ENCODE measurements at regions not wholly inside any gene's neighbourhood (a gene's known extent, or its start where the extent isn't known, plus 50 kb on each side); places are given as distances from the start of the nearest gene placed in this dataset.

GRCh38 chr4:23483320-23483960 is 406.4 kb downstream of the PPARGC1A start:
- H3K4me3 ChIP-seq (ENCODE audit: low read depth, low read length), result no peak overlapping the region
- TF ChIP-seq, protein P1, sequence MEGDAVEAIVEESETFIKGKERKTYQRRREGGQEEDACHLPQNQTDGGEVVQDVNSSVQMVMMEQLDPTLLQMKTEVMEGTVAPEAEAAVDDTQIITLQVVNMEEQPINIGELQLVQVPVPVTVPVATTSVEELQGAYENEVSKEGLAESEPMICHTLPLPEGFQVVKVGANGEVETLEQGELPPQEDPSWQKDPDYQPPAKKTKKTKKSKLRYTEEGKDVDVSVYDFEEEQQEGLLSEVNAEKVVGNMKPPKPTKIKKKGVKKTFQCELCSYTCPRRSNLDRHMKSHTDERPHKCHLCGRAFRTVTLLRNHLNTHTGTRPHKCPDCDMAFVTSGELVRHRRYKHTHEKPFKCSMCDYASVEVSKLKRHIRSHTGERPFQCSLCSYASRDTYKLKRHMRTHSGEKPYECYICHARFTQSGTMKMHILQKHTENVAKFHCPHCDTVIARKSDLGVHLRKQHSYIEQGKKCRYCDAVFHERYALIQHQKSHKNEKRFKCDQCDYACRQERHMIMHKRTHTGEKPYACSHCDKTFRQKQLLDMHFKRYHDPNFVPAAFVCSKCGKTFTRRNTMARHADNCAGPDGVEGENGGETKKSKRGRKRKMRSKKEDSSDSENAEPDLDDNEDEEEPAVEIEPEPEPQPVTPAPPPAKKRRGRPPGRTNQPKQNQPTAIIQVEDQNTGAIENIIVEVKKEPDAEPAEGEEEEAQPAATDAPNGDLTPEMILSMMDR (IDR thresholded peaks at IDR 0.05; ENCODE audit: insufficient read depth, low read depth, low read length), result no peak
- no peak for DNase-seq (ENCODE audit: low read depth)

- no peak overlapping the region for H3K4me3 ChIP-seq (ENCODE audit: low read depth, low read length)
- DNase-seq (ENCODE audit: low read depth), result no peak
- TF ChIP-seq, protein P1 (IDR thresholded peaks at IDR 0.05; ENCODE audit: insufficient read depth, low read depth, low read length), result no peak
These were observed 408.3 kb downstream of the PPARGC1A start for GRCh38 chr4:23481566-23481965.

DNA sequence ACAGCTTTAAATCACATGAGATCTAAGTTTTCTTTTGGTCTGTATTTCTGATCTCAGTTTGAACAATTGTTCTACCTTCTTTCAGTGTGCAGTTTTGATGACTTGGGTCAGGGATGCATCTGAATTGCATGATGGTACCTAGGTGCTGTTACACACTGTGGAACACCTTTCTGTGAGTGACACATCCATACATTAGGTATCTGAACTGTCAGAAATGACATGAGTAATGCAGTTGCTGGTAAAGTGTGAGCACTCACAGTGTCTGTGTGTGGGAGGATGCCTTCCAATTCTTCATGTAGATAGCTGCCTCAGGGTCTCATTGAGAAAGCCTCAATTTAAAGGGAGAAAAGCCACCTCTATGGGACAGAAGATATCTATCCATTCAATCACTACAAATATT is 411.9 kb downstream of the PPARGC1A start:
- no peak overlapping the region for H3K4me3 ChIP-seq (ENCODE audit: low read depth, low read length)
- TF ChIP-seq, protein P1 (IDR thresholded peaks at IDR 0.05; ENCODE audit: insufficient read depth, low read depth, low read length), result no peak
- DNase-seq (ENCODE audit: low read depth), result no peak

GRCh38 chr4:23476515-23477090 is 413.2 kb downstream of the PPARGC1A start:
- H3K4me3 ChIP-seq (ENCODE audit: low read depth, low read length), result no peak overlapping the region
- DNase-seq (ENCODE audit: low read depth), result no peak
- TF ChIP-seq, protein P1 (IDR thresholded peaks at IDR 0.05; ENCODE audit: insufficient read depth, low read depth, low read length), result no peak

- DNase-seq (ENCODE audit: low read depth), result no peak
- TF ChIP-seq, protein P1 (IDR thresholded peaks at IDR 0.05; ENCODE audit: insufficient read depth, low read depth, low read length), result no peak
- no peak overlapping the region for H3K4me3 ChIP-seq (ENCODE audit: low read depth, low read length)
These were observed 426.8 kb downstream of the PPARGC1A start for GRCh38 chr4:23463071-23463470.

GRCh38 chr4:23458054-23458453 is 431.8 kb downstream of the PPARGC1A start:
- TF ChIP-seq, protein P1 (IDR thresholded peaks at IDR 0.05; ENCODE audit: insufficient read depth, low read depth, low read length), result no peak
- no peak for DNase-seq (ENCODE audit: low read depth)
- H3K4me3 ChIP-seq (ENCODE audit: low read depth, low read length), result no peak overlapping the region

DNA sequence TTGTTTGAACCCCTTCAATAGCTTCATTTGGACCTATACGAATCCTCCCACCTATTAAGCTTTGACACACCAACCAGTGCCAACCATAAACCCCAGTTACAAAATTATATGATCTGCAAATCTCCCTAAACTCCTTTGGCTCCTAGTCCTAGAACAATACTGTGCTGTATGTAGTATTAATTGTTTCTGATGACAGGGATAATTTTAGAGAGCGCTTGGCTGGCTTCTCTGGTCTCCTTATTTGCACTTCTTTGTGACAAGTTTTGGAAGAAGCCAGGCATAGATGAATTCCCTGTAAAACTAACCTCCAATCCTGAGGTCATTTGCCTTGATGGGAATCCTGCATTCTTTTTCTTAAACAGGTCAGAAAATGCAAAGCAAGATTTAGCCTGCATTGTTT is 433.0 kb downstream of the PPARGC1A start:
- TF ChIP-seq, protein P1 (IDR thresholded peaks at IDR 0.05; ENCODE audit: insufficient read depth, low read depth, low read length), result no peak
- H3K4me3 ChIP-seq (ENCODE audit: low read depth, low read length), result no peak overlapping the region
- DNase-seq (ENCODE audit: low read depth), result no peak

Measured in fibroblast of villous mesenchyme (primary cell).